GM23338 (cell line): ENCODE measurements at regions not wholly inside any gene's neighbourhood (a gene's known extent, or its start where the extent isn't known, plus 50 kb on each side); places are given as distances from the start of the nearest gene placed in this dataset.

Experiments
- ATAC-seq: fragments of 200-7000 bp; cut with Tn5 transposase; 3 replicates; pipeline ENCODE4 v1.9.1; 2020
- DNase-seq: peaks from one replicate; pipeline ENCODE4 v3.0.0-alpha.2; 2015; ENCODE audit warnings: low spot score
- H2AFZ ChIP-seq: fragments of 200-600 bp; sonication (generic); 2 replicates; pipeline ENCODE4 v1.8.0; 2016; ENCODE audit warnings: antibody characterized with exemption, mild to moderate bottlenecking, moderate library complexity
- H3F3A ChIP-seq: fragments of 200-600 bp; sonication (generic); replicated peaks from 2 replicates; pipeline ENCODE4 v1.8.0; 2017; ENCODE audit warnings: antibody characterized with exemption, mixed run types, low read depth
- H3K27ac ChIP-seq: fragments of 200-600 bp; sonication (generic); 2 replicates; pipeline ENCODE4 v1.6.1; 2016; ENCODE audit warnings: low read depth
- H3K27me3 ChIP-seq: fragments of 200-600 bp; sonication (generic); 2 replicates; pipeline ENCODE4 v1.8.0; 2016; ENCODE audit warnings: mild to moderate bottlenecking, mixed run types, moderate library complexity; ENCODE audit not compliant: insufficient read depth
- H3K36me3 ChIP-seq: fragments of 200-600 bp; sonication (generic); 2 replicates; pipeline ENCODE4 v1.8.0; 2016; ENCODE audit warnings: mild to moderate bottlenecking; ENCODE audit not compliant: insufficient read depth
- H3K4me1 ChIP-seq: fragments of 200-600 bp; sonication (generic); 2 replicates; pipeline ENCODE4 v1.8.0; 2016; ENCODE audit warnings: mild to moderate bottlenecking, moderate library complexity; ENCODE audit not compliant: insufficient read depth
- H3K4me2 ChIP-seq: fragments of 200-600 bp; sonication (generic); 2 replicates; pipeline ENCODE4 v1.7.1; 2017; ENCODE audit warnings: mixed run types
- H3K4me3 ChIP-seq: fragments of 200-600 bp; sonication (generic); 2 replicates; pipeline ENCODE4 v1.6.1; 2016; ENCODE audit warnings: mixed run types
- H3K79me2 ChIP-seq: fragments of 200-600 bp; sonication (generic); replicated peaks from 2 replicates; pipeline ENCODE4 v1.8.0; 2017; ENCODE audit warnings: mild to moderate bottlenecking; ENCODE audit not compliant: insufficient read depth
- H3K9me2 ChIP-seq: fragments of 200-600 bp; sonication (generic); 2 replicates; pipeline ENCODE4 v1.8.0; 2017; ENCODE audit not compliant: insufficient read depth
- H4K20me1 ChIP-seq: fragments of 200-600 bp; sonication (generic); replicated peaks from 2 replicates; pipeline ENCODE4 v1.8.0; 2017; ENCODE audit warnings: mild to moderate bottlenecking; ENCODE audit not compliant: insufficient read depth
- H3K27ac Mint-ChIP-seq: 2 replicates; pipeline ENCODE4 v1.8.0; 2020; ENCODE audit warnings: inconsistent platforms, mild to moderate bottlenecking, moderate library complexity, mixed read lengths
- H3K27me3 Mint-ChIP-seq: 3 replicates; pipeline ENCODE4 v1.8.0; 2022; ENCODE audit warnings: low read depth, mild to moderate bottlenecking, moderate library complexity, mixed read lengths, inconsistent platforms; ENCODE audit not compliant: insufficient read depth, poor library complexity
- H3K36me3 Mint-ChIP-seq: 3 replicates; pipeline ENCODE4 v1.8.0; 2021; ENCODE audit warnings: low read depth, mild to moderate bottlenecking, inconsistent platforms, moderate library complexity, mixed read lengths
- H3K4me1 Mint-ChIP-seq: 3 replicates; pipeline ENCODE4 v1.8.0; 2020; ENCODE audit warnings: mild to moderate bottlenecking, inconsistent platforms, mixed read lengths
- H3K4me3 Mint-ChIP-seq: 3 replicates; pipeline ENCODE4 v1.8.0; 2021; ENCODE audit warnings: moderate library complexity, mild to moderate bottlenecking, inconsistent platforms, mixed read lengths
- H3K9me3 Mint-ChIP-seq: 3 replicates; pipeline ENCODE4 v1.8.0; 2020; ENCODE audit warnings: moderate library complexity, mild to moderate bottlenecking, inconsistent platforms, mixed read lengths
- CREB1 ChIP-seq: fragments of 250-450 bp; sonication (Bioruptor Pico); IDR thresholded peaks from 2 replicates; pipeline ENCODE4 v1.5.0; 2020; ENCODE audit warnings: low read depth, mild to moderate bottlenecking, moderate library complexity
- EZH2phosphoT487 ChIP-seq: fragments of 200-600 bp; sonication (generic); IDR thresholded peaks from one replicate; pipeline ENCODE4 v1.8.1; 2018; ENCODE audit warnings: antibody characterized with exemption; ENCODE audit not compliant: unreplicated experiment
- NANOG ChIP-seq: IDR thresholded peaks from 2 replicates; pipeline ENCODE4 v1.6.1; 2016; ENCODE audit warnings: antibody characterized with exemption, borderline replicate concordance
- STAT1 ChIP-seq: IDR thresholded peaks from one replicate; pipeline ENCODE4 v1.6.1; 2016; ENCODE audit warnings: antibody characterized with exemption; ENCODE audit not compliant: unreplicated experiment
- ZNF331 ChIP-seq: fragments of 250-450 bp; sonication (Bioruptor Pico); IDR thresholded peaks from 2 replicates; pipeline ENCODE4 v1.5.0; 2020; ENCODE audit warnings: low read depth, mild to moderate bottlenecking, moderate library complexity
- TF ChIP-seq, protein P1 (sequence below), 2 experiments: fragments of 200-600 bp in 1 of 2; sonication (generic) in 1 of 2; conservative IDR thresholded peaks; 2 replicates each; pipeline versions ENCODE4 v1.5.1 to v1.6.1; 2016 to 2017; ENCODE audit warnings: antibody characterized with exemption in 2 of 2, low read depth in 2 of 2, mild to moderate bottlenecking in 2 of 2, moderate library complexity in 1 of 2
- TF ChIP-seq, protein P2 (sequence below): IDR thresholded peaks from one replicate; pipeline ENCODE4 v1.6.1; 2018; ENCODE audit warnings: antibody characterized with exemption; ENCODE audit not compliant: unreplicated experiment
- TF ChIP-seq, protein P3 (sequence below): IDR thresholded peaks from 2 replicates; pipeline ENCODE4 v1.6.1; 2016; ENCODE audit warnings: antibody characterized with exemption

DNA sequence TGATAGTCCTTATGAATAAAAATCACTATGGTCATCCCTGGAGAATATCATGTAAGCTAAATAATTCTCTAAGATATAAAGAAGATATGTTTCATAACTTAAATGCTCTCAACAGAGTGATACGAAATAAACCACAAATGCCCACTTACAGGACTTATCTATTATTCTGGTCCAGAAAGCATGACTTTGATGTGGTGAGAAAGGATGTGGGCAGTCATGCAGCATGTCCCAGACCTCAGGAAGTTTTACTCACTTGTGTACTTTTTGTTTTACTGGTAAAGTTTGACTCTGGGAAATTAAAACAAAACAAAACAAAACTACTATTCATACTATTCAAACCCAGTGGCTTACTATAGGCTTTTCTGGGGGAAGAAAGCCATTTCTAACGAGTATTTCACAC is 483.2 kb upstream of the SLITRK6 start (continued):
- TF ChIP-seq, protein P1, sequence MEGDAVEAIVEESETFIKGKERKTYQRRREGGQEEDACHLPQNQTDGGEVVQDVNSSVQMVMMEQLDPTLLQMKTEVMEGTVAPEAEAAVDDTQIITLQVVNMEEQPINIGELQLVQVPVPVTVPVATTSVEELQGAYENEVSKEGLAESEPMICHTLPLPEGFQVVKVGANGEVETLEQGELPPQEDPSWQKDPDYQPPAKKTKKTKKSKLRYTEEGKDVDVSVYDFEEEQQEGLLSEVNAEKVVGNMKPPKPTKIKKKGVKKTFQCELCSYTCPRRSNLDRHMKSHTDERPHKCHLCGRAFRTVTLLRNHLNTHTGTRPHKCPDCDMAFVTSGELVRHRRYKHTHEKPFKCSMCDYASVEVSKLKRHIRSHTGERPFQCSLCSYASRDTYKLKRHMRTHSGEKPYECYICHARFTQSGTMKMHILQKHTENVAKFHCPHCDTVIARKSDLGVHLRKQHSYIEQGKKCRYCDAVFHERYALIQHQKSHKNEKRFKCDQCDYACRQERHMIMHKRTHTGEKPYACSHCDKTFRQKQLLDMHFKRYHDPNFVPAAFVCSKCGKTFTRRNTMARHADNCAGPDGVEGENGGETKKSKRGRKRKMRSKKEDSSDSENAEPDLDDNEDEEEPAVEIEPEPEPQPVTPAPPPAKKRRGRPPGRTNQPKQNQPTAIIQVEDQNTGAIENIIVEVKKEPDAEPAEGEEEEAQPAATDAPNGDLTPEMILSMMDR (conservative IDR thresholded peaks at IDR 0.05; ENCODE audit: low read depth in 2 of 2): no peak
- TF ChIP-seq CREB1 (no peak), STAT1 (no peak), EZH2phosphoT487 (no peak)

DNA sequence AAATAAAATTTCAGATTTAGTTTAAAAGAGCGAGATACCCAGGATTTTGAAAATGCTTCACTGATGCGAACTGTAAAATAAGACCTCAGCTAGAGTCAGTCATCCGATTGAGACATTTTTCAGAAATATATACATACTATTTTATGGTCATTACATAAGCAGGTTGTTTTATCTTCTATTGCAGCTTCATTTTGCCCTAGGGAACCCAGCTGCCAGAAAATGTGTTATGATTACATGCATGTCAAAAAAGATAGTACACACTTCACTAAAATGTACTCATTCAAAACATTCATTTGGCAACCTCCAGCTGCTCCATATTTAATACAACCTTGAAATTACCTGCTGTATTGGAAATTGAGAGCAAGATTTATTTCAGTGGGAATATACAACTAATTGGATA is 483.8 kb upstream of the SLITRK6 start:
- Histone ChIP-seq H3K79me2 (no peaks in the 10 kb centered on the region), H2AFZ (no peak overlapping the region), H3K27me3 (no peaks in the 10 kb centered on the region), H3K9me2 (no peaks in the 10 kb centered on the region), H3K4me3 (no peak overlapping the region), H3F3A (no peaks in the 10 kb centered on the region), H3K4me2 (no peak overlapping the region), H3K27ac (no peak overlapping the region), H3K4me1 (no peaks in the 10 kb centered on the region), H3K36me3 (no peaks in the 10 kb centered on the region), H4K20me1 (no peaks in the 10 kb centered on the region)
- Mint-ChIP-seq H3K36me3 (no peaks in the 10 kb centered on the region), H3K27ac (no peak overlapping the region), H3K9me3 (no peaks in the 10 kb centered on the region), H3K4me3 (no peak overlapping the region), H3K27me3 (no peaks in the 10 kb centered on the region), H3K4me1 (no peaks in the 10 kb centered on the region)
- TF ChIP-seq STAT1 (no peak), NANOG (no peak), EZH2phosphoT487 (no peak)
- TF ChIP-seq, protein P2, sequence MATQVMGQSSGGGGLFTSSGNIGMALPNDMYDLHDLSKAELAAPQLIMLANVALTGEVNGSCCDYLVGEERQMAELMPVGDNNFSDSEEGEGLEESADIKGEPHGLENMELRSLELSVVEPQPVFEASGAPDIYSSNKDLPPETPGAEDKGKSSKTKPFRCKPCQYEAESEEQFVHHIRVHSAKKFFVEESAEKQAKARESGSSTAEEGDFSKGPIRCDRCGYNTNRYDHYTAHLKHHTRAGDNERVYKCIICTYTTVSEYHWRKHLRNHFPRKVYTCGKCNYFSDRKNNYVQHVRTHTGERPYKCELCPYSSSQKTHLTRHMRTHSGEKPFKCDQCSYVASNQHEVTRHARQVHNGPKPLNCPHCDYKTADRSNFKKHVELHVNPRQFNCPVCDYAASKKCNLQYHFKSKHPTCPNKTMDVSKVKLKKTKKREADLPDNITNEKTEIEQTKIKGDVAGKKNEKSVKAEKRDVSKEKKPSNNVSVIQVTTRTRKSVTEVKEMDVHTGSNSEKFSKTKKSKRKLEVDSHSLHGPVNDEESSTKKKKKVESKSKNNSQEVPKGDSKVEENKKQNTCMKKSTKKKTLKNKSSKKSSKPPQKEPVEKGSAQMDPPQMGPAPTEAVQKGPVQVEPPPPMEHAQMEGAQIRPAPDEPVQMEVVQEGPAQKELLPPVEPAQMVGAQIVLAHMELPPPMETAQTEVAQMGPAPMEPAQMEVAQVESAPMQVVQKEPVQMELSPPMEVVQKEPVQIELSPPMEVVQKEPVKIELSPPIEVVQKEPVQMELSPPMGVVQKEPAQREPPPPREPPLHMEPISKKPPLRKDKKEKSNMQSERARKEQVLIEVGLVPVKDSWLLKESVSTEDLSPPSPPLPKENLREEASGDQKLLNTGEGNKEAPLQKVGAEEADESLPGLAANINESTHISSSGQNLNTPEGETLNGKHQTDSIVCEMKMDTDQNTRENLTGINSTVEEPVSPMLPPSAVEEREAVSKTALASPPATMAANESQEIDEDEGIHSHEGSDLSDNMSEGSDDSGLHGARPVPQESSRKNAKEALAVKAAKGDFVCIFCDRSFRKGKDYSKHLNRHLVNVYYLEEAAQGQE: no peak
- TF ChIP-seq, protein P3, sequence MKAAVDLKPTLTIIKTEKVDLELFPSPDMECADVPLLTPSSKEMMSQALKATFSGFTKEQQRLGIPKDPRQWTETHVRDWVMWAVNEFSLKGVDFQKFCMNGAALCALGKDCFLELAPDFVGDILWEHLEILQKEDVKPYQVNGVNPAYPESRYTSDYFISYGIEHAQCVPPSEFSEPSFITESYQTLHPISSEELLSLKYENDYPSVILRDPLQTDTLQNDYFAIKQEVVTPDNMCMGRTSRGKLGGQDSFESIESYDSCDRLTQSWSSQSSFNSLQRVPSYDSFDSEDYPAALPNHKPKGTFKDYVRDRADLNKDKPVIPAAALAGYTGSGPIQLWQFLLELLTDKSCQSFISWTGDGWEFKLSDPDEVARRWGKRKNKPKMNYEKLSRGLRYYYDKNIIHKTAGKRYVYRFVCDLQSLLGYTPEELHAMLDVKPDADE: no peak
- DNase-seq (no peak), ATAC-seq (no peak)

DNA sequence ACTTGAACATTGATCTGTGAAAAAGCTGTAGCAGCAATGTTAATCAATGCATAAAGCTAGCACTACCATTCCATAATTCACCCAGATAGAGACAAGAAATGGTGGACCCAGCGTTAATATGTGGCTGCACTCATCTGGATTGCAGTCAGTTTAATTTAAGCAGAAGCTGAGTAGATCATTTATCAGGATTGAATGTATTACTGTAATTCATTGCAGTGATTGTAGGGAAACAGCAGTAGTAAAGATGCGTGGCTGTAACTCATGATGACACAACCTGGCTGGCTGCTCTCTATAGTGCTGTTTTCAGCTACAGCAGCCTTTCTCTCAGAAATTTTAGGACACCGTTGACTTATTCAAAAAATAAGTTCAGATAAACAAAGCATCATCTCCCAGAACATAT is 499.5 kb upstream of the SLITRK6 start:
- no peak for DNase-seq
- no peaks in the 10 kb centered on the region for H4K20me1 ChIP-seq
- H3K4me2 ChIP-seq: no peak overlapping the region
- H3K36me3 Mint-ChIP-seq: no peaks in the 10 kb centered on the region
- H3K4me3 ChIP-seq: no peak overlapping the region
- no peaks in the 10 kb centered on the region for H3F3A ChIP-seq
- H3K27me3 ChIP-seq: no peaks in the 10 kb centered on the region
- H3K4me1 Mint-ChIP-seq: no peaks in the 10 kb centered on the region
- no peak overlapping the region for H3K4me3 Mint-ChIP-seq
- no peaks in the 10 kb centered on the region for H3K9me2 ChIP-seq
- no peak overlapping the region for H3K27ac ChIP-seq
- H3K9me3 Mint-ChIP-seq: no peaks in the 10 kb centered on the region
- H3K27me3 Mint-ChIP-seq: no peaks in the 10 kb centered on the region
- ATAC-seq: no peak
- H2AFZ ChIP-seq: no peak overlapping the region
- H3K27ac Mint-ChIP-seq: no peak overlapping the region
- H3K79me2 ChIP-seq: no peaks in the 10 kb centered on the region
- TF ChIP-seq ZNF331 (no peak), EZH2phosphoT487 (no peak)
- TF ChIP-seq, protein P3: no peak
- H3K36me3 ChIP-seq: no peaks in the 10 kb centered on the region
- no peaks in the 10 kb centered on the region for H3K4me1 ChIP-seq
